Panc1 (cell line): ENCODE measurements at regions not wholly inside any gene's neighbourhood (a gene's known extent, or its start where the extent isn't known, plus 50 kb on each side); places are given as distances from the start of the nearest gene placed in this dataset.
"Not testable (repeated sequence)": the region's sequence is repeated elsewhere in the genome, so short reads cannot be mapped to it uniquely, and the experiment has no call there.

Source experiments
- ATAC-seq: fragments of 200-7000 bp; cut with Tn5 transposase; 2 replicates; pipeline ENCODE4 v1.9.1; 2020; ENCODE audit warnings: mild to moderate bottlenecking, moderate library complexity
- BruUV-seq: library from RNA; stranded (reverse); fragments of 400-500 nt; replicated peaks from 2 replicates; lab custom pipeline; 2021; lab: Mats Ljungman, UMichigan
- CTCF ChIA-PET: fragments of 300-600 bp; sonication (Branson Sonifier 250); formaldehyde crosslinking; loops from one replicate; lab custom pipeline; 2022; ENCODE audit warnings: antibody characterized with exemption; lab: Charles Lee
- POLR2A ChIA-PET: fragments of 300-600 bp; sonication (Branson Sonifier 250); formaldehyde crosslinking; loops from one replicate; lab custom pipeline; 2022; ENCODE audit warnings: antibody characterized with exemption; lab: Charles Lee
- DNase-seq: peaks from one replicate; pipeline ENCODE4 v3.0.0-alpha.2; 2010; ENCODE audit warnings: low read depth, low spot score
- H3K27ac ChIP-seq: 2 replicates; pipeline ENCODE4 v1.5.1; 2011; ENCODE audit warnings: mild to moderate bottlenecking, low read length, inconsistent platforms
- H3K27me3 ChIP-seq: fragments of 200-500 bp; sonication (Bioruptor generic); 2 replicates; pipeline ENCODE4 v1.6.0; 2014; ENCODE audit warnings: low read length, inconsistent platforms; ENCODE audit not compliant: control insufficient read depth, insufficient read depth
- H3K36me3 ChIP-seq: fragments of 200-500 bp; sonication (Bioruptor generic); 2 replicates; pipeline ENCODE4 v1.5.1; 2014; ENCODE audit warnings: inconsistent platforms, mild to moderate bottlenecking, low read length, moderate library complexity; ENCODE audit not compliant: control insufficient read depth, insufficient read depth
- H3K4me1 ChIP-seq: 2 replicates; pipeline ENCODE4 v1.5.1; 2011; ENCODE audit warnings: inconsistent platforms, mild to moderate bottlenecking, low read length, moderate library complexity; ENCODE audit not compliant: control insufficient read depth, insufficient read depth
- H3K4me3 ChIP-seq, 2 experiments: 2 replicates each; pipeline ENCODE4 v1.5.1; 2011 to 2012; ENCODE audit warnings: low read depth in 2 of 2, low read length in 2 of 2, mild to moderate bottlenecking in 2 of 2, inconsistent platforms in 1 of 2, moderate library complexity in 1 of 2
- H3K9me3 ChIP-seq: fragments of 200-500 bp; sonication (Bioruptor generic); 2 replicates; pipeline ENCODE4 v1.5.1; 2014; ENCODE audit warnings: low read depth, mild to moderate bottlenecking, inconsistent platforms, low read length, moderate library complexity; ENCODE audit not compliant: control insufficient read depth, insufficient read depth
- POLR2AphosphoS5 ChIP-seq: IDR thresholded peaks from 2 replicates; pipeline ENCODE4 v1.6.1; 2012; ENCODE audit warnings: mild to moderate bottlenecking, low read depth, low read length, moderate library complexity
- SIN3A ChIP-seq: IDR thresholded peaks from 2 replicates; pipeline ENCODE4 v1.6.1; 2012; ENCODE audit warnings: low read depth, mild to moderate bottlenecking, low read length, moderate library complexity, borderline replicate concordance; ENCODE audit not compliant: insufficient read depth
- TCF7L2 ChIP-seq: IDR thresholded peaks from 2 replicates; pipeline ENCODE4 v1.6.1; 2011; ENCODE audit warnings: mild to moderate bottlenecking, low read depth, low read length, inconsistent platforms
- in situ Hi-C: cut with HindIII; loops from 2 replicates; pipeline ENCODE4 v1.10.0; 2016; ENCODE audit warnings: low sequenced_read_pairs, low pct_unique_long_range_greater_than_20kb
- intact Hi-C: fragments of 100-400 bp; cut with micrococcal nuclease; formaldehyde crosslinking; loops from one replicate; pipeline ENCODE4 v1.10.0; 2022; ENCODE audit not compliant: unreplicated experiment
- TF ChIP-seq, protein P1 (sequence below): fragments of 450-650 bp; IDR thresholded peaks from 2 replicates; pipeline ENCODE4 v1.5.1; 2017; ENCODE audit warnings: mild to moderate bottlenecking
- TF ChIP-seq, protein P2 (sequence below), 2 experiments: IDR thresholded peaks; 2 replicates each; pipeline ENCODE4 v1.6.1; 2011 to 2012; ENCODE audit warnings: low read depth in 2 of 2, control low read depth in 1 of 2, low read length in 1 of 2, mild to moderate bottlenecking in 1 of 2, moderate library complexity in 1 of 2; ENCODE audit not compliant: insufficient read depth in 1 of 2

DNA sequence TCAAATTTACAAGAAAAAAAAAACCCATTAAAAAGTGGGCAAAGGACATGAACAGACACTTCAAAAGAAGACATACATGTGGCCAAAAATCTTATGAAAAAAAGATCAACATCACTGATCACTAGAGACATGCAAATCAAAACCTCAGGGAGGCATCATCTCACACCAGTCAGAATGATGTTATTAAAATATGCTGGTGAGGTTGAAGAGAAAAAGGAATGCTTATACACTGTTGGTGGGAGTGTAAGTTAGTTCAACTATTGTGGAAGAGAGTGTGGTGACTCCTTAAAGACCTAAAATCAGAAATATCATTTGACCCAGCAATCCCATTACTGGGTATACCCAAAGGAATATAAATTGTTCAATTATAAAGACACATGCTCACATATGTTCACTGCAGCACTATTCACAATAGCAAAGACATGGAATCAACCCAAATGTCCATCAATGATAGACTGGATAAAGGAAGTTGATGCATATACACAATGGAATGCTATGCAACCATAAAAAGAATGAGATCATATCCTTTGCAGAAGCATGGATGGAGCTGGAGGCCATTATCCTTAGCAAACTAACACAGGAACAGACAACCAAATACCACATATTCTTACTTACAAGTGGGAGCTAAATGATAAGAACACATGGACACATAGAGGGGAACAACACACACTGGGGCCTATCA lies 100.3 kb upstream of the GALNT15 start:
- H3K27me3 ChIP-seq, BruUV-seq, H3K9me3 ChIP-seq, H3K36me3 ChIP-seq, intact Hi-C loops, H3K4me3 ChIP-seq, CTCF ChIA-PET, H3K4me1 ChIP-seq, H3K27ac ChIP-seq, in situ Hi-C loops, DNase-seq, ATAC-seq: not testable (repeated sequence)
- POLR2A ChIA-PET: interaction anchor here (0.6 kb wide), 1 partner anchor 29 kb away, joined by 3 read pairs; no protein-coding TSS in a partner anchor

DNA sequence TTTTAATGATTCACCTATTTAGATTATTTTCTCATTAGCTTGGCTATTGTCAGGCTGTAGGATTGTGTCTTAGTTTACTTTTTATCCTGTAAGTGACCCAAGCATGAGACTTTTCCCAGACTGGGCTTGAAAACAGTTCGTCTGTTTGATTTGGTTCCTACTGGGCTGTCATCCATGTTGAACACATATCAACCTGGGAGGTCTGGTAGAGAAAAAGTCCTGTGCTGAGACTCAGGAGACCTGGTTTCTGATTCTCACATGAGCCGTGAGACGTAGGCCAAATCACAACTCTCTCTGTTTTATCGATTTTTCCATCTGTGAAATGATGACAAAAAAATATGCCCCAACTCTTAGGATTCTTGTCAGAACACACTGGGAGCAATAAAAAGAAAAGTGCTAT lies 98.8 kb upstream of the GALNT15 start:
- ATAC-seq (no peak), DNase-seq (no peak)
- no peak overlapping the region for H3K4me3 ChIP-seq
- H3K27me3 ChIP-seq: no peaks in the 10 kb centered on the region
- no peak for TF ChIP-seq SIN3A
- TF ChIP-seq, protein P1, sequence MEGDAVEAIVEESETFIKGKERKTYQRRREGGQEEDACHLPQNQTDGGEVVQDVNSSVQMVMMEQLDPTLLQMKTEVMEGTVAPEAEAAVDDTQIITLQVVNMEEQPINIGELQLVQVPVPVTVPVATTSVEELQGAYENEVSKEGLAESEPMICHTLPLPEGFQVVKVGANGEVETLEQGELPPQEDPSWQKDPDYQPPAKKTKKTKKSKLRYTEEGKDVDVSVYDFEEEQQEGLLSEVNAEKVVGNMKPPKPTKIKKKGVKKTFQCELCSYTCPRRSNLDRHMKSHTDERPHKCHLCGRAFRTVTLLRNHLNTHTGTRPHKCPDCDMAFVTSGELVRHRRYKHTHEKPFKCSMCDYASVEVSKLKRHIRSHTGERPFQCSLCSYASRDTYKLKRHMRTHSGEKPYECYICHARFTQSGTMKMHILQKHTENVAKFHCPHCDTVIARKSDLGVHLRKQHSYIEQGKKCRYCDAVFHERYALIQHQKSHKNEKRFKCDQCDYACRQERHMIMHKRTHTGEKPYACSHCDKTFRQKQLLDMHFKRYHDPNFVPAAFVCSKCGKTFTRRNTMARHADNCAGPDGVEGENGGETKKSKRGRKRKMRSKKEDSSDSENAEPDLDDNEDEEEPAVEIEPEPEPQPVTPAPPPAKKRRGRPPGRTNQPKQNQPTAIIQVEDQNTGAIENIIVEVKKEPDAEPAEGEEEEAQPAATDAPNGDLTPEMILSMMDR: no peak
- no peak for TF ChIP-seq POLR2AphosphoS5
- TF ChIP-seq, protein P2, sequence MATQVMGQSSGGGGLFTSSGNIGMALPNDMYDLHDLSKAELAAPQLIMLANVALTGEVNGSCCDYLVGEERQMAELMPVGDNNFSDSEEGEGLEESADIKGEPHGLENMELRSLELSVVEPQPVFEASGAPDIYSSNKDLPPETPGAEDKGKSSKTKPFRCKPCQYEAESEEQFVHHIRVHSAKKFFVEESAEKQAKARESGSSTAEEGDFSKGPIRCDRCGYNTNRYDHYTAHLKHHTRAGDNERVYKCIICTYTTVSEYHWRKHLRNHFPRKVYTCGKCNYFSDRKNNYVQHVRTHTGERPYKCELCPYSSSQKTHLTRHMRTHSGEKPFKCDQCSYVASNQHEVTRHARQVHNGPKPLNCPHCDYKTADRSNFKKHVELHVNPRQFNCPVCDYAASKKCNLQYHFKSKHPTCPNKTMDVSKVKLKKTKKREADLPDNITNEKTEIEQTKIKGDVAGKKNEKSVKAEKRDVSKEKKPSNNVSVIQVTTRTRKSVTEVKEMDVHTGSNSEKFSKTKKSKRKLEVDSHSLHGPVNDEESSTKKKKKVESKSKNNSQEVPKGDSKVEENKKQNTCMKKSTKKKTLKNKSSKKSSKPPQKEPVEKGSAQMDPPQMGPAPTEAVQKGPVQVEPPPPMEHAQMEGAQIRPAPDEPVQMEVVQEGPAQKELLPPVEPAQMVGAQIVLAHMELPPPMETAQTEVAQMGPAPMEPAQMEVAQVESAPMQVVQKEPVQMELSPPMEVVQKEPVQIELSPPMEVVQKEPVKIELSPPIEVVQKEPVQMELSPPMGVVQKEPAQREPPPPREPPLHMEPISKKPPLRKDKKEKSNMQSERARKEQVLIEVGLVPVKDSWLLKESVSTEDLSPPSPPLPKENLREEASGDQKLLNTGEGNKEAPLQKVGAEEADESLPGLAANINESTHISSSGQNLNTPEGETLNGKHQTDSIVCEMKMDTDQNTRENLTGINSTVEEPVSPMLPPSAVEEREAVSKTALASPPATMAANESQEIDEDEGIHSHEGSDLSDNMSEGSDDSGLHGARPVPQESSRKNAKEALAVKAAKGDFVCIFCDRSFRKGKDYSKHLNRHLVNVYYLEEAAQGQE (IDR thresholded peaks at IDR 0.05; ENCODE audit: insufficient read depth in 1 of 2, low read depth in 2 of 2, low read length in 1 of 2): no peak
- no peak for TF ChIP-seq TCF7L2
- H3K27ac ChIP-seq: no peak overlapping the region; the same call in 1 of the 2 replicates
- in situ Hi-C loops: no loop called here
- H3K9me3 ChIP-seq: peaks cover 7% of the 10 kb centered on the region; the same call in 1 of the 2 replicates
- intact Hi-C loops: no loop called here
- POLR2A ChIA-PET: no interaction called here
- H3K4me1 ChIP-seq: no peaks in the 10 kb centered on the region
- CTCF ChIA-PET: no interaction called here
- BruUV-seq: no TSS peak
- H3K36me3 ChIP-seq: no peaks in the 10 kb centered on the region

DNA sequence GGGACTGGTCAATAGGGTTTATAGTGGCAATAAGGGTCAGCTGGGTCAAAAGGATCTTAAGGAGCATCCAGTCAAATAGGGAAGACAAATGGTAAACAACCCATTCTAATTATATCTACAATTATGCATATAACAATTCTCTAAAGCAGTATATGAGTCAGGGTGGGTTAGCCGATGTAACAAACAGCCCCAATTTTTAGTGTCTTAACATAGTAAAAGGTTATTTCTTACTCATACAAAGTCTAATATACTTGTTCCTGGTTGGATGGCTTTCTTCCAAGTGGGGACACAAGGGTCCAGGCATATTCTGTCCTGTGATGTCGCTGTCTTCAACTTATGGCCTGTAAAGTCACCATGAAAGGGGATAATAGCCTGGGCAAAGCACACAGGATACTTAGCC lies 97.9 kb upstream of the GALNT15 start:
- CTCF ChIA-PET: no interaction called here

More for the DNA sequence above, 97.9 kb upstream of the GALNT15 start:
- no peaks in the 10 kb centered on the region for H3K4me1 ChIP-seq
- no peaks in the 10 kb centered on the region for H3K36me3 ChIP-seq
- no TSS peak for BruUV-seq
- no peak for ATAC-seq
- H3K4me3 ChIP-seq: no peak overlapping the region
- H3K27me3 ChIP-seq: no peaks in the 10 kb centered on the region
- POLR2A ChIA-PET: no interaction called here
- H3K27ac ChIP-seq: peak overlapping the region; percentile 17; the same call in 1 of the 2 replicates
- intact Hi-C loops (no loop called here), in situ Hi-C loops (no loop called here)
- DNase-seq: no peak
- H3K9me3 ChIP-seq: peaks cover 4% of the 10 kb centered on the region; the same call in 1 of the 2 replicates
- TF ChIP-seq POLR2AphosphoS5 (no peak), SIN3A (no peak), TCF7L2 (no peak)
- TF ChIP-seq, protein P2 (IDR thresholded peaks at IDR 0.05; ENCODE audit: insufficient read depth in 1 of 2, low read depth in 2 of 2, low read length in 1 of 2): no peak
- TF ChIP-seq, protein P1: no peak
